Stimulated activated CD8-positive, alpha-beta memory T cell treated with anti-CD3 and anti-CD28 coated beads, Interleukin-7, amount 100 ng/mL, for 4 hours (primary cell): ENCODE measurements at regions not wholly inside any gene's neighbourhood (a gene's known extent, or its start where the extent isn't known, plus 50 kb on each side); places are given as distances from the start of the nearest gene placed in this dataset.
"Not testable (repeated sequence)": the region's sequence is repeated elsewhere in the genome, so short reads cannot be mapped to it uniquely, and the experiment has no call there.

ENCODE experiments used
- DNase-seq, 2 donors: peaks; one replicate each; pipeline ENCODE4 v3.0.0-alpha.2; 2020; ENCODE audit warnings: low read depth in 2 of 2

DNA sequence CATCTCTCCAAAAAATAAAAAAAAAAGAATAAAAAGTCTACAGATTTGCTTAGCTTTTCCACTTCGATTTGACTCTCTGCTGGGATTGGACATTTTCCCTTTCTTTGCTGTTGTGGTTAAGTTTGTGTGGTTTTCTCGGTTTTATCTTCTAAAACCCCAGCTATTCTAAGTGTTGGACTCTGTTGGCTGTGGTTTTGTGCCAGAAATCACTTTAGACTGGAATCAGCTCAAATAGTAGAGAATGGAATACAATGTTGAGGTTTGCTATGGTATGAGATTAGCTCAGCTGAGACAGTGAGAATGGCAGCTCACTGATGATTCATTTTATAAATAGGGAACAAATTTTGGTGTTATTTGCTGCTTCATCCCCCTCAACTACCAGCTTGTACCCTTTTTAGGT, 116.0 kb downstream of the BUB3 start:
- DNase-seq: no peak

DNA sequence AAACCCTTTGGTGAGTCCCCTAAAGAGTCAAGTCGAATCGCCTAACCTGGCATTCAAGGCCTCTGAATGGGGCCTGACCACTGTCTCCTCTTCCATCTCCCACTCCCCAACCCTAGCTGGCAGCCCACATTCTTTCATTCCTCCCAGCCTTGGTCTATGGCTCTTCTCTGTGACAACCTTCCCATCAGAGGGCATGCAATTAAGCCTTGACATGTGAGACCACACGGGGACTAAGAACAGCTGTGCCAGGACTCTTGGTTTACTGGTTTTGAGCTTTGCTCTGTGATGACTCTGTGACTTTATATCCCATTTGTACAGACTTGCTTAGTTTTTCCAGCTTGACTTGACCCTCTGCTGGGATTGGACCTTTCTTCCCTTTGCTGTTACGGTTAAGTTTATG, 116.6 kb downstream of the BUB3 start:
- DNase-seq: no peak

DNA sequence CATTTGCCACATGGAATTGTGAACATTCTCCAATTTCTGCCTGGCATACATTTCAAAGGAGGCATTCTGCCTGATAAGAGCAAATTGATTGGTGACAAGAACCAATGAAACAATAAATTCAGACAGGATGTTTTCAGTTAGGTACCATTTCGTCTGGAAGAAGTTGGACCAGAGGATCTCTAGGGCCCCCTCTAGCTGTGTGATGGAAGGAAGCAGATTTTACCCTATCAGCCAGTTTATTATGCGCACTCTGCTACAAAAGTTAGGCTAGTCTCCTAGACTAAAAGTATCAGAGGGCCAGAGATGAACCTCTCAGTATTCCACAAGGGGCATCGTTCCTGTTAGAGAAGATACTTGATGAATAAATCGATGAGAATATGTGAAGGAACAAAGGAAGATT, 118.0 kb downstream of the BUB3 start:
- DNase-seq: no peak

DNA sequence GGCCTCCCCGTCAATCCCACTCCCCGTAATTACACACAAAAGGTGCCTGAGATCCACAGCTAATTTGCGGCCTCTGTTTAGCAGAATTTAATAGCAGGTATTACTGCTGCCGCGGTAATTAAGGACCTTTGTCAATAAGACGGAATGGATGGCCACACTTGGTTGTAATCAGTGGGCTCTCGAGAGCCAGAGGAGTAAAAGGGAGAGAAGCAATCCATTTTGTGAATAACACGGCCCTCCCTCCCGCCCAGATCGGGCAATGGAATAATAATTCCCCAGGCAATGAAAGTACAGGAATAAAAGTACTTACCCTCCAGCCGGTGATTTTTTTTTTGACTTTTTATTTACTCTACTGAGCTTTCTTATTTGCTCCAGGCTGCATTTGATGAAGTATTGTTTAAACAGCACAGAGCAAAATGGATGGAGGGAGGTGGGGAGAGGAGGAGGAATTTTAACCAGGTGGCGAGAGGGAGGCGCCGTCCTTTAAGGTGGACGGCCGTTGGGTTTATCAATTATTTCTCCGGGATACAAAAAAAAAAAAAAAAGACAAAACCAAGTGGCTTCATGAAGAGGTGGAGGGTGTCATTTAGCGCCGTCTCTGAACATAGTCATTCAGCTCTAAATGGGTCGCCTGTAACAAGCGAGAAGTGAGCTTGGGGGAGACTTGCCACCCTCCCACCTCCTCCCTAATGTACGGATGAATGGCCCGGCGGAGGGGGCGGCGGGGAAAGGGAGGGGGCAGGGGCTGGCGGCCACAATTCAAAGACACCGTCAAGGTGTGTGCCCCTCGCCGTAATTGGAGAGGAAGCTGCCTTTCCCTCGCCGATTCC, 120.3 kb downstream of the BUB3 start:
- DNase-seq: no peak

DNA sequence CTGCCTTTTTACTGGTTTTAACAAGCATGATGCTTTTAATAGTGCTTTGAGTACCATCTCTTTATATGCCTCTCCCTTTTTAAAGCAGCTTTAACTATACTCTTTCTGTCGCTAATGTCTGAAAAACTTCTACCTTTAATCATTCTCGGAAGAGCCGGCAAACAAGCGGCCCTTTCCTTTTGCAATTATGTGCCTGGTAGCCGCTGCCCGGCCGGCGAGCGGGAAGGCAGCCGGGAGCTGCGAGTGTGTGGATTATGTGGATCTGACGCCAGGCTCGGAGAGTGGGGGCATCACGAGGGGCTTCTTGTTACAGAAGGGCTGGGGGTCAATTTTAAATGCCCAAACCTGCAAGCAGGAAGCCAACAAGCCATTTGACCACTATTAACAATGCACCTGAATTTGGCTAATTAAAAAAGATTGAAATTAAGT, 120.9 kb downstream of the BUB3 start:
- no peak for DNase-seq

DNA sequence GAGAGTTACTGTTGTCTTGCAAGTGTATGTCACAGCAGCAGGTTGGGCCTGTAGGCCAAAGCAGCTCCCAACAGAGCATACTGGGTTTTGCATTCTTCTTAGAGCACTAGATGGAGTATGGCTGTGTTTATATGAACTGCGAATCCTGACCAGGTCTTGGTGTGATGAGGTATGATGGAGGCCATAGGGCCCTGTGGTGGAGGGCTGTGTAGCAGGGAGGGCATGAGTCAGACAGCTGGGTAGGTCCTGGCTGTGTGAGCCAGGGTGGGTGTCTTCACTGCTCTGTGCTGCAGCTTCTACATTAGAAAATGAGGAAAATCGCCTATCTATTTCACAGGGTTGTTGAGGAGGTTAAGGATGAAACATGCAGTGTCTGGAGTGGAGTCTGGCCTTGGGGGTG, 124.2 kb downstream of the BUB3 start:
- DNase-seq: no peak

DNA sequence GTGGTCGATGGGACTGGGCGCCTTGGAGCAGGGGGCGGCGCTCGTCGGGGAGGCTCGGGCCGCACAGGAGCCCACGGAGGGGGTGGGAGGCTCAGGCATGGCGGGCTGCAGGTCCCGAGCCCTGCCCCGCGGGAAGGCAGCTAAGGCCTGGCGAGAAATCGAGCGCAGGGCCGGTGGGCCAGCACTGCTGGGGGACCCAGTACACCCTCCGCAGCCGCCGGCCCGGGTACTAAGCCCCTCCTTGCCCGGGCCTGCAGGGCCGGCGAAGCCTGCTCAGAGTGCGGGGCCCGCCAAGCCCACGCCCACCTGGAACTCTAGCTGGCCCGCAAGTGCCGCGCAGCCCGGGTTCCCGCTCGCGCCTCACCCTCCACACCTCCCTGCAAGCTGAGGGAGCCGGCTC, 129.2 kb downstream of the BUB3 start:
- not testable (repeated sequence) for DNase-seq

DNA sequence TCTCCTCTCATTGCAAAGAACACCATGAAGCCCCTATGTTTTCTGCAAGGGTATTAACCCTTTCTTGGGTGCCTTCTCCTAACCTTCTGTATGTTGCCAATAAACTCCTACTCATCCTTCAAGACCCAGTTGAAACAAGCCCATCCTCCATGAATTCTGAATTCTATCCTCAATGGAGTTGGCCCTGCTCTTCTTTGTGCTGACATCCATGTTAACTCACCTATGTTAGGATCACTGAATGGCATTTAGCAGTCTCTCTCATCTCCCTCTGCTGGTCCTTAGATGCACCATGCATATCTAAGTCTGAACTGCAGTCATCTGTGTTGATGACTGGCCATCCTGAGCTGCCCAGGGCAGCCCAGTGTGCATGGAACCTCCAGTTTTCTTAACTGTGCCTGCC, 129.8 kb downstream of the BUB3 start:
- no peak for DNase-seq

DNA sequence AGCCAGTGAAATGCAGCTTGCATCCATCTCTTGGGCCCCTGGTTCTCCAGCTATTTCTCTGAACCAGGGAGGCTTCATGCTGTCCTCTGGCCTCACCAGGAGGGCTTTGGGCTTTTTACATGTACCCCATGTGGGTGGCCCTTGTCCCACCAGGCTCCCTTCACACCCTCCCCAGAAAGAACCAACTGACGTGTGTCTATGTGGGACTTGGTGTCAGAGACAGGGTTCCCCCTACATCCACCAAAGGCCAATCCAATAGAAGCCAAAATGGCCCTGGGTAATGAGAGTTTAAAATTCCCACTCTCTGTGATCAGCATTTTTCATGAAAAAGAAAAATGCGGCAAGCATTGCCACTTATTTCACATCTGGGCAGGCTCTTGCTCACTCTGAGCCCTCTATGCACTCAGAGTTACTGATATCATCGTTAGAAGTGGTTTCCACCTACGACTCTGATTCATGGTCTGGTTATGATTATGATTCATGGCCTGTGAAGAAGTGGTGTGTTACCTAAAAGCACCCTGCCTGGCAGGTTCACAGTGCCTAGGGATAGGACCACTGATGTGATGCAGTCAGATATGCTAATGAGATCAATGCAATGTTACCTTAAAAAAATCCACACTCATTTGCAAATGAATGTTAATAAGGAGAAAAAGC, 133.5 kb downstream of the BUB3 start:
- DNase-seq: no peak

DNA sequence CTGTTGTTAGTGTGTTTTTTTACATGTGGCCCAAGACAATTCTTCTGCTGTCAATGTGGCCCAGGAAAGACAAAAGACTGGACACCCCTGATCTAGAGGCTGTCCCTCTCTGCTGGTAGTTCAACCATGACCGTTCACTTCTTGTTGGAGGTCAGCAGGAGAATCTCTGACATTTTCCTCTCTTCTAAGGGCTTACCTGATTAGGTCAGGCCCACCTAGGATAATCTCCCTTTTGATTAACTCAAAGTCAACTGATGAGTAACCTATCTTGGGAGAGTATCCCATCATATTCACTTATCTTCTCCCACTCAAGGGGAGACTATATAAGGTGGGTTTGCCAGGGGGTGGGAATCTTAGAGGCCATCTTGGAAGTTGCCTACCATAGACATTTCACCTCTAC, 135.2 kb downstream of the BUB3 start:
- DNase-seq: no peak

DNA sequence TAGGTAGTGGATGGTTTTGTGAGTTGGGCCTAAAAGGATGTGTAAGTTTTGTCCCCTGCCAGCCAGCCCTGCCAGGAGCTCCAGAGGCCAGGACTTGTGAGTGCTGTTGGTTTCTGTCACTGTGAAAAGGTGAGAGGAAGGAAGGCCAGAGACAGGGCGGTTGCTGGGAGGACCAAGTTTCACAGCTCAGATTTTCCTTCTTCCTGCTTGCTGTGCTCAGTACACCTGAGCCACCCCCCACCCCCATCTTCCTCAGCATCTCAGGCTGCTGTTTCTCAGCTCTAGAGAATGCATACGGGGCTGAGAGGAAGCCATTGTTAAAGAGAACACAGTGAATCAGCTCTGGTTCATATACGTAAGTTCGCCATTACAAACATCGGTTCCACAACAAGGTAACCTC, 139.9 kb downstream of the BUB3 start:
- no peak for DNase-seq

DNA sequence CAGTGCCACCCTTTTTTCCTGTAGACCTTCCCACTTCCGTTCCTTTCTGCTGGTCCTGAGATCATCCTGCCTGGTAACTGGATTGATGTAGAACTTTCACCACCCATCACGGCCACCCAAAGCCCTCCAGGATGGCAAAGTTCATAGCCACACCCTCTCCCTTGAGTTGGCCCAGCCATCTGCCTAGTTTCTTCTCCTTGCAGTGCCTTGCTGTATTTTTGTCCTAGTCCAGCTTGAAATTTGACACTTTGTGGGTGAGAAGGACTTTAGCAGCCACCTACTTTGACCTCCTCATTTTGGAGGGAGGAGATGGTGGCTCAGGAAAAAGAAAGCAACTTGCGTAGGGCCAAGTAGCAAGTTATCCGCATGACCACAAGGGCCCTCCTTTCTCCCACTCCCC, 140.7 kb downstream of the BUB3 start:
- DNase-seq: no peak

DNA sequence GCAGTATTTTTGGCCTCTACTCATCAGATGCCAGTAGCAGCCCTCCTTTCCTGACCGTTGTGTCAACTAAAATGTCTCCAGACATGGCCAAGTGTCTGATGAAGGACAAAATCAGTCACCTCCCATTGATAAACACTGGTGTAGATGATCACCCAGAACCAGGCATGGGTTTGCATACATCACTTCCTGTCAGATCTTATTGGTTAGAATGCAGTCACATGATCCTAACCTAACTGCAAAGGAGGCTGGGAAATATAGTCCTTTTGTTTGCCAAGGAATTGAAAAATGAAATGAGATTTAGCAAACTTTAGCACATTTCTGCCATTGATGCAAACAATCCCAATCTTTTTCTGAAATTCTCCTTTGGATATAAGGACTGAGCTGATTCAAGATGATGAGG, 141.4 kb downstream of the BUB3 start:
- DNase-seq: no peak

DNA sequence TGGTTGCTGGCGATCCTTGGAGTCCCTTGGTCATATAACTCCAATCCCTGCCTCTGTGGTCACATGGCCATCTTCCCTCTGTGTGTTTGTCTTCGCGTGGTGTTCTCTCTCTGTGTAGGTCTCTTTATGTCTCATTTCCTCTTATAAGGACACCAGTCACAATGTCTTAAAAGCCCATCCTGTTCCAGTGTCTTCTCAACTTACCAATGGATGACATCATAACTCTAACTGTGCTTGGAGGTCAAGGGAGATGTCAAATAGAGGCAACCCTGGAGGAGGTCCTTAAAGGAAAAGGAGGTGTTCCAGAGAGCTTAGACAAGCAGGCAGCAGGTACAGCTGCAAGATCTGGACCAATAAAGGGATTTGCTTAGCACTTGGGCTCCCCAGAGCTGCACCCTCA, 143.0 kb downstream of the BUB3 start:
- DNase-seq: no peak

DNA sequence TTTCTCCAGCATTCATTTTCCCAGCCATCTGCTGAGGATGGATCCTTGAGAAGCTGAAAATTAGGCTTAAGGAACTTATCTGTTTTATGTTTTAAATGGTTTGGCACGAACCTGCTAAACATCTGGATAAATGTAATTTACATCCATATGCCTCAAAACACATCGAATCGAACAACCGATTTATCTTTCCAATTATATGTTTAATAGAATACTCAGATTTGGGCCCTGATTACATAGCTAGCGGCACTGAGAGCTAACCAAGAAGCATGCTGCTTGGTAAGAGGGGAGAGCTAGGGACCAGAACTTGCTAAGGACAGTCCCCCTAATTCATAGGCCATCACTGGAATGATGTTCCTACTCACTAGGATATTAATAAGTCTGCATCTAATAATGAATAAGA, 144.4 kb downstream of the BUB3 start:
- DNase-seq: no peak

DNA sequence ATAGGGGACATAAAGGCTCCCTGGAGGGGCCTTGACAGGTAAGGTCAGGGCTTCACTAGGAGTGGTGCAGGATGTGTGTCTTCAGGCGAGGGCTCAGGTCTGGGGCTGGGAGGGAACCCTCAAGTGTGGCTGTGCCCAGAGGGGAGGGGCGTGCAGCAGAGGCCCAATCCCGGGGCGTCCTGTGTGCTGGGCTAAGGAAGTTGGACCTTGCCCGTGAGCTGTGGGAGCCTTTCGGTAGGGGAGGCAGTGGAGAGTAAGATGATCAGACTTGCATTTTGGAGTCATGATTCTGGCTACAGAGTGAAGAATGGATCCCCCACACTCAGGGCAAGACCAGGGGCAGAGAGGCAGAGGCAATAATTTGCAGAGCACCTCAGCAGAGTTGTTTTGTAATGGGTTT, 145.4 kb downstream of the BUB3 start:
- no peak for DNase-seq

DNA sequence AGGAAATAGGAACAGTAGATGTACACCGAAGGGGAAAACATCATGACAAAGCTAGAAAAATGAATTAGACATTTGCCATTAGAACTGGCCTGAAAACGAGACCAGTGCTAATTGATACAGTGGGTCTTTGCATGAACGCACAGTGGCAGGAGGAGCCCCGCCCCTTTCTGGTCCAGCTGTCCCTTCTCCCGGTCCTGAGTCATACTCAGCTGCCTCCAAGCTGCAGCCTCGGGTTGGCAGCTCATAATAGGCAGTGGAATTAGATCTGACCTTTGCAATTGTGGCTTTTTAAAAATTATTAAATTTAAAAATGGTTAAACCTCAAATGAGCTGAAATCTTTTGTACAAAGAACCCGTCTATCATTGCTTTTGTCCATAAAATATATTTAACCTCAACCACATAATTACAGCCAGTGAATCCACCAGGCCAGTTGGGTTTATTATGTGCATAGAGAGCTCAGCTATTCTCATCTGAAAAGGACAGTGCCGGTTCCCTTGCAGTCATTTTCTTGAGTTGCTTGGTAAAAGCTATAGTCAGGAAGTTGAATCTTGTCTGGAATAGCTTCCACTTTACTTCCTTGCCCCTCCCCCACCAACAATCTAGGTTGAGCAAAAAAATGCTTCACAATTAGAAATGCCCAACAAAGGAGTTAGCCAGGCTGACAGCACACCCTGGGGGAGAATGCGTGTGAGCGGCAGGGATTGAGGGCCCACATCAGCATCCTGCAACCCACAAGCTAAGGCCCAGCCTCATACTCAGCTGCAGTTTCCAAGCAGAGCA, 147.1 kb downstream of the BUB3 start:
- no peak for DNase-seq

DNA sequence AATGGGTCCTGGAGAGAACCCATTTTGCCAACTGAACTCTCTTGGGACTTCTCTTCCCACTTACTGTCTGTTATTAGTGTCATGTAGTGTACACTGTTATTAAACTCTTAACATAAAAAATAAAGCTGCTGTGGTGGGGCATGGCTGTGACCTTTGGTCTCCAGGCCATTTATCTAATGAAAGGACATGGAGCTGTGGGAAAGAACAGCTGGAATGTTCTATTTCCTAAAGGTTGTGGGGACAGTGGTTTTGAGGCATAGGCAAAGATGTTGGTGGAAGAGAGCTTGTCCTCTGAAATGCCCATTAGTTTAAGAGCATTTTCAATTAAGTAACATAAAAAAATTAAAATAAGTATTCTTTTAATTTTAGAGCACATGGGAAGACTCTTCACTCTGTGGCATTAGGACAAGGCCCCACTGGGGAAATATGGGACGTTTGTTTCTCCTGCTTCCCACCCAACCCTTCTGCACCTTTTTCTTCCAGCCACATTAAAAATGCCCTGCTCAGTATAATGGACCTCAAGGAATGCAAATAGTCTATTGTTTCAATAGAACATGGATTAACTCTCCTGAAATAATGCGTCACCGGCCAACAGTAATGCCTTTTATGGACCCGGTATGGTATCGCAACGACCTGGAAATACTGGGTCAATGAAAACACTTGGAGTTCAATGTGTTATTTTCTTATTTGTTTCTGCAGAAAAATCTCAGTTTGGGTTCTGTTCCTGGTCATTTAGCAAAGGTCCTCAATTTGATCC, 149.6 kb downstream of the BUB3 start:
- DNase-seq: no peak

DNA sequence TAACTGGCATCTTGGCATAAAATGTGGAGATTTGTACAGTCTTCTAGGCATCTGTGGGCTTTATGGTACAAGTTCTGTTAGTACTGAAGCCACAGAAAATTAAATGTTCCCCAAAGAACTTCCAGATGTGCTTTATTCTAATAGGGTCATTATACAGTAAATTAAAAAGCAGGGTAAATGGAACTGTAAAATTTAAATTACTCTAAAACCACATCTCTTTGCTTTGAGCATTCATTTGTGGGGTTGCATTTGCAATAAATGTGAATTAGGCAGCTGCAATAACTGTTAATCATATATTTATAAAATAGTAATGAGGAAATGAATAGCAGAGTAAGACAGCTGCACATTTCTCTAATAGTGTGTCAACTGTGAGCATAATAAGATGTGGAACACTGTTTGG, 151.5 kb downstream of the BUB3 start:
- no peak for DNase-seq

DNA sequence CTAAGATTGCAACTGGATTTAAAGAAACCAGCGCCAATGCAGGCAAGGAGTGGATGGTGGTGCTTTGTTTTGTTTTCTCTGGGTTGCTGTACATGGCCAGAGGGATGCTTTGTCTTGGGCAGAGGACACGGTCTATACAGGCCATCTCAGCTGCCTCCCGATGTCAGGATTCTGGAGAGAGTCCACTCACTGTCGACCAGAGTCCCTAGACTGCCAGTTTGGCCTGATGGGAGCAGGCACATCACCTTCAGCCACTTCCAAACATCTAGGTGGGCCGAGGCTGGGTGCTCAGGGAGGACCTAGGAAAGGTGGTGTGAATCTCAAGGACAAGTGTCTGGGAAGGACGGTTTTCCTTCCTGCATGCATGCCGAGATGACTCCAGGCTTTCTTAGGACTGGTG, 152.1 kb downstream of the BUB3 start:
- DNase-seq: no peak

DNA sequence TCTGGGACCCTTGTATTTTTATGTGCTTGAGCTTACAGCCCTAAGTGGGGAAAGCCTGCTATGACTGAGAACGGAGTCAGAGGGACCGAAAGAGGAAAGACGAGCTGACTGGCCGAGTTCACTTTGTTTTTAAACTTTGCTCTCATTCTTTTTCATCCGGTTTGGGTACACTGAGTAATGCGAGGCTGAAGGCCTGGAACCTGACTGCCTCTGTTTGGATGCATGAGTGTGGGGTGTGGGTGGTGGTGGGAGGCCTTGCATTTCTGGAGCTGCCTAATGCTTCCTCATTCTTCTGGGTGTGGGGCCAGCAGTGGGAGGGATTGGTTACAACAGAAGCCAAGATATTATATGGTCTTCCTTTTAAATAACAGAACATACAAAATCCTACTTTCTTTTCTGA, 155.5 kb downstream of the BUB3 start:
- no peak for DNase-seq

DNA sequence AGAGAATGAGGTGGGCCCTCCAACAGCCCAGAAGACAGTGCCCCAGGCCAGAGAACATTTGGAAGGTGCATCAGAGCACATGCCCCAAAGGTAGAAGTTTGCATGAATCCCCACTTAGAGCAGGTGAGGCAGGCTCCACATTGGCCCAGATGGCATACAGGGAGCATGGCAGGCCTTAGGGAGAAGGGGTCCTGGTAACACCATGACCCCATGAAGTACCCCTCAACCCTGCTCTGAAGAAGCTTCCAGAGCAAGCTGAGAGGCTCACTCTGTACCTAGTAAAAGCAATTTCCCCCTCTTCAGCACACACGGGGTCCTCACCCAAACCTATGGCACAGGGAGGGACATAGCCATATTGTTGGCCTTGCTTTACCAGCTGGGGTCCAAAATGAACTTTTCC, 162.6 kb downstream of the BUB3 start:
- DNase-seq: no peak
